GM19468 (cell line): ENCODE measurements at regions not wholly inside any gene's neighbourhood (a gene's known extent, or its start where the extent isn't known, plus 50 kb on each side); places are given as distances from the start of the nearest gene placed in this dataset.
"Not testable (repeated sequence)": the region's sequence is repeated elsewhere in the genome, so short reads cannot be mapped to it uniquely, and the experiment has no call there.

ENCODE experiments used
- ATAC-seq: cut with Tn5 transposase; IDR thresholded peaks from one replicate; pipeline ENCODE4 v1.9.1; 2021; ENCODE audit warnings: mild to moderate bottlenecking, moderate library complexity, moderate number of reproducible peaks; ENCODE audit not compliant: unreplicated experiment; ENCODE audit errors: extremely low read depth

DNA sequence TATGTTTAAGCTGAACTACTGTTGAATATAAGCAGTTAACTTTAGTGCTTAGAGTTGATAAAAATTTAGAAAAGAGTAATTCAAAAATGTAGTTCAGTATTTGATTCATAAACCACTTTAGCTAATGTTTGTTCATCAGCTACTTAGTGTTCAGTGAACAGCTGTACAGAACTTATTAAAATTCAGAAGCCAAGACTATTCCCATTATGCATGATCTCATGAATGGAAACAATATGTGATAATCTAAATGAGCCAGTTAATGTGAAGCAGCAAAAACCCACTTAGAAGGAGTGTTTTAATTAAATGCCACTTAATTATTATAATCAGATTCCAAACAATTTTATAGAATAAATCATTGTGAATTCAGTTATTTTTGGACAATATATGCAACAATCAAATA lies 92.9 kb upstream of the NEGR1 start:
- no peak for ATAC-seq

DNA sequence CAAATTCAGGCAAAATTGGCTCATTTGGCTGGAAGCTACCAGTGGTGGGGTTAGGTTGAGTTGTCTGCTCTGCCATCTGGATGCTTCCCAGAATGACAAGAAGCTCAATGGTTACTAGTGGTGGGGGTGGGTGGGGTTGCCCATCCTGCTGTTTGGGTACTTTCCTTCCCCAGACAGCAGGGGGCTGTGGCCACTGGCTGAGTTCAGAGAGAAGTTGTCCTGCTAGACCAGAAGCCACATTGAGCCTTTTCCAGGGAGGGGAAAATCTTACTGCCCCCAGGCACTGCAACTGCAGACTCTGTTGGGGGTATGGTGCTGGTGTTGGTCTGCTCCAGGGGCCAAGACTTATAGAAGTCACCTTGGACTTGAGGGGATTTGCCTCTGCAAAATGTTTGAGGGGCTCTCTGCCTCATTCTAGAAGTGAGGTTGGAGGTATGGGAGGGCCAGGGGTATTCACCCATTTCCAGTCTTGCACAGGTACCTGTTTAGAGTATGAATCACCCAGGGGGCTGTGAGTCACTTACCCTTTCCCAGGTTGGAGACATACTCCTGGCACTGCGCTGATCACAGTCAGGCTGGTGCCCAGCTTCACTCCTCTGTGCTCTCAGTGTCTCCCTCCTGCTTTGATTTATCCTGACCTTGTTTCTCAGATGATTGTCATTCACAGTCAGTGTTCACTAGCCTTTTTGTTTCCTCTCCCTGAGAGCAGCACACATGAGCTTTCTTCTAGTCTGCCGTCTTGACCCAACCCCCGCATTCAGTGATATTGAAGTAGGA lies 89.1 kb upstream of the NEGR1 start:
- ATAC-seq = no peak

DNA sequence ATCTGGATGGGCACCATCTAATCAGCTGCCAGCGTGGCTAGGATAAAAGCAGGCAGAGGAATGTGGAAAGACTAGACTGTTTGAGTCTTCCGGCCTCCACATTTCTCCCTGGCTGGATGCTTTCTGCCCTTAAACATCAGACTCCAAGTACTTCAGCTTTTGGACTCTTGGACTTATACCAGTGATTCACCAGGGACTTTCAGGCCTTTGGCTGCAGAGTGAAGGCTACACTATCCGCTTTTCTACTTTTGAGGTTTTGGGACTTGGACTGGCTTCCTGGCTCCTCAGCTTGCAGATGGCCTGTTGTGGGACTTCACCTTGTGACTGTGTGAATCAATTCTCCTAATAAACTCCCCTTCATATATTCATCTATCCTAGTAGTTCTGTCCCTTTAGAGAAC lies 88.5 kb upstream of the NEGR1 start:
- not testable (repeated sequence) for ATAC-seq

DNA sequence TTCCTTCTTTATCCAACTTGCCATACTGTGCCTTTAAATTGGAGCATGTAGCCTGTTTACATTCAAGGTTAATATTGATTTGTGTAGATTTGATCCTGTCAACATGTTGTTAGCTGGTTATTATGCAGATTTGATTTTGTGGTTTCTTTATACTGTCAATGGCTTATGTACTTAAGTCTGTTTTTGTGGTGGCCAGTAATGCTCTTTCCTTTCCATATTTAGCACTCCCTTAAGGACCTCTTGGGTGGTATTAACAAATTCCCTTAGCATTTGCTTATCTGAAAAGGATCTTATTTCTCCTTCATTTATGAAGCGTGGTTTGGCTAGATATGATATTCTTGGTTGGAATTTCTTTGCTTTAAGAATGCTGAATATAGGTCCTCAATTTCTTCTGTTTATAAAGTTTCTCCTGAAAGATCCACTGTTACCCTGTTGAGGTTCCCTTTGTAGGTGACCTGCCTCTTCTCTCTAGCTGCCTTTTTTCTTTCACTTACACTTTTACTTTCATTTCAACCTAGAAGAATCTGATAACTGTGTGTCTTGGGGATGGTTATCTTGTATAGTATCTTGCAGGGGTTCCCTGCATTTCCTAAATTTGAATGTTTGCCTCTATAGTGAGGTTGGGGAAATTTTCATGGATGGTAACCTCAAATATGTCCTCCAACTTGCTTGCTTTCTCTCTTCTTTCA lies 86.9 kb upstream of the NEGR1 start:
- ATAC-seq = no peak

DNA sequence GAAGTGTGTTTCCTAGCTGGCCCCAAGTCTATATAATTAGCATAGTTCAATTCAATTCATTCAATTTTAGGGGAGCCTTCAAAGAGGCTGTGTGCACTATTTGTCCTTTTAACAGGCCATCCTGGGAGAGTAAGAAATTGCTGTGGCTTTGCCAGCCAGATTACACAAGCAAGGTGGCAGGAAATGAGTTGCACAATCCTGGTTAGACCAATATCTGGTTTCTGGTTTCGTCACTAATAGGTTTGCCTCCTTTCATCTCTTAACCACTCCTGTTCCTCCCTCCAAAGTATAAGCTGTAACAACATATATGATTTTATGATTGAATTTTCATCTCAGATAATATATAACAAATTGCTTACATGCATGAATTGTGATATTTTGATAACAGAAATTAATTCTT lies 84.1 kb upstream of the NEGR1 start:
- ATAC-seq = no peak

DNA sequence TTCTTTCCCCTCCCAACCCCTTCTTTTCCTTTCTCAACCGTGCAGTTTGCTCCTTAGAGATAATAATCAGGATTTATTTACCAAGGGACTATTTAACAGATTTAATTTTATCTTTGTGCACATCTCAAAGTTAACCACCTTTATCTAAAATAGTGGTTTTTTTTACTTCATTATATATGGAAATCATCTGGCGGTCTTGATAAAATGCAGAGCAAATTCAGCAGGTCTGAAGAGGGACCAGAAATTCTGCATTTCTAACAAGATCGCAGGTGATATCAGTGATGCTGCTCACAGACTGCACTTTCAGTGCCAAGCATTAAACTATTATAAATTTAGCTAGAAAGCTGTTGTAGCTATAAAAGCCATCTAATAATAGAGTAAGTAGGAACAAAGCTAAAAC lies 83.4 kb upstream of the NEGR1 start:
- no peak for ATAC-seq

DNA sequence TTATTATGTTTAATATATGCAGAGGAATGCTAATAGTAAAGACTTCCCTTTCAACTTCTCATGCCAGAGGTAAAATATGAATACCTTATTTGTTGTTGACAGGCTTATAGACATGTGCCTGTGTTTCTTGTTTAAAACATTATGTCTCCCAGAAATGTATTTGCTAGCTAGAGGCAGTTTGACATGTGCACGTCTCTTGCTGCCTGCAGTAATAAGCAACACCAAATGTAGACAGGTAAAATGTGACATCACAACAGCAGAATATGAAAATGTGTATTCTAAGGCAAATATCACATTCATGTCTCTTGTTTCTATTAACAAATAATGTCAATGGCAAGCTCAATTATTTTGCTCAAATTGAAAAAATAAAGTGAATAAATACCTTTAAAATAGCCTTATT lies 80.2 kb upstream of the NEGR1 start:
- ATAC-seq = no peak

DNA sequence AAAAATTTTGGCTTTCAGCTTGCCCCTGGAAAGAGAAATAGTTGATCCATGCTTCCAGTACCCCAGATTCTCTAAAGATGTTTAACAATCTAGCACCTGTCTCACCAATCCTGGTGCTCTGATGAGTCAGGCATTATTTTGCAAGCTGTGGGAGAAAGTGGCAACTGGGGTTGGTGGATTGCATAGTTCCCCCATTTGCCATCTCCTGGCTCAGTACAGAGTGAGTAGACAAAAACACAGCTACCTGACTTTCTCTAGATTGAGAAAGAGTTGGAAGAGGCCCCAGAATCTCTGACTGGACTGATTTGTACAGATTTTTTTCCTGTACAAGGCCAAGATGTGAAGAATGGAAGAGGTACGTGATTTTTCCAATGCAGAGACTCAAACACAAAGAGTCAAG lies 75.1 kb upstream of the NEGR1 start:
- no peak for ATAC-seq

DNA sequence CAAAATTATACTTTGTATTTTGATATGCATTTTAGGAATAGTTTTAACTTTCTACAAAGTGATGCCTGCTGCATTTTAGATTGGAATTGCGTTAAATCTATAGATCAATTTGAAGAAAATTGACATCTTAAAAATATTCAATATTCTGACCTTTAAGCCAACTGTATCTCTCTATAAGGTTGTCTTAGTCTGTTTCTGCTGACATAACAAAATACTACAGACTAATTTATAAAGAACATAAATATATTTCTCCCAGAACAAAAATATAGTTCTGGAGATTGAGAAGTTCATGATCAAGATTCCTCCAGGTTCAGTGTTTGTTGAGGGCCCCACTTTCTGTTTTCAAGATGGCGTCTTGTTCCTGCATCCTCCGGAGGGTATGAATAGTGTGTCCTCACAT lies 73.6 kb upstream of the NEGR1 start:
- ATAC-seq = no peak

DNA sequence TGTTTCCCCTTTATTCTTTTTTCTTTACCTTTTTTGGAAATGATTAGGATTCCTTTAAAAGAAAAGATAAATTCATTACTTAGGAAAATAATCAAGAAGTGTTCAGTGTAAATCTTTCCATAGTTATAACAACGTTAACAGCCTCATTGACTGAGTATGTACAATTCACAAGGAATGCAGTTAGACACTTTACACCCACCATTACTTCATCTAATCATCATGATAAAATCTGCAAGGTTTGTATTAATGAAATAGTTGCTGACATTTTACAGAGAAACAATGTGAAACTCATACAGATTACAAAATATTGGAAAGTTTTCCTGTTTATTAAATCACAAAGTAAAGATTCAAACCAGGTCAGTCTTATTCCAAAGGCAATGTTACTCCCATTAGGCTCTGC lies 59.3 kb upstream of the NEGR1 start:
- ATAC-seq = no peak

DNA sequence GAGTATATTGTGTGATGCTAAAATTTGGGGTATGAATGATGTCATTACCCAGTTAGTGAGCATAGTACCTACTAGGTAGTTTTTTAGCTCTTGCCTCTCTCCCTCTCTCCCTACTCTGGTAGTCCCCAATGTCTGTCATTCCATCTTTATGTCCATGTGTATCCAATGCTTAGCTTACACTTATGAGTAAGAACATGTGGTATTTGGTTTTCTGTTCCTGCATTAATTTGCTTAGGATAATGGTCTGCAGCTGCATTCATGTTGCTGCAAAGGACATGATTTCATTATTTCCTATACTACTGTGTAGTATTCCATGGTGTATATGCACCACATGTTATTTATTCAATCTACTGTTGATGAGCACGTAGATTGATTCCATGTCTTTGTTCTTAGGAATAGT lies 54.4 kb upstream of the NEGR1 start:
- ATAC-seq = no peak
